ENCODE measurements at regions not wholly inside any gene's neighbourhood (a gene's known extent, or its start where the extent isn't known, plus 50 kb on each side); places are given as distances from the start of the nearest gene placed in this dataset.
"Not testable (repeated sequence)": the region's sequence is repeated elsewhere in the genome, so short reads cannot be mapped to it uniquely, and the experiment has no call there.

- no peak for TF ChIP-seq CTCF (IDR thresholded peaks at IDR 0.05; ENCODE audit: low read length, missing control alignments)
- no peak for DNase-seq (ENCODE audit: low read depth)
- no peak overlapping the region for H3K4me3 ChIP-seq (replicated peaks; ENCODE audit: low read depth, low read length)
These were observed 117.3 kb upstream of the LPCAT1 start for GRCh38 chr5:1641041-1641440.

- no peak for TF ChIP-seq CTCF (IDR thresholded peaks at IDR 0.05; ENCODE audit: low read length, missing control alignments)
- DNase-seq (ENCODE audit: low read depth): no peak
- H3K4me3 ChIP-seq (replicated peaks; ENCODE audit: low read depth, low read length): no peak overlapping the region
These were observed 116.7 kb upstream of the LPCAT1 start for GRCh38 chr5:1640421-1640881.

GRCh38 chr5:1639757-1640156, 116.0 kb upstream of the LPCAT1 start:
- no peak for TF ChIP-seq CTCF (IDR thresholded peaks at IDR 0.05; ENCODE audit: low read length, missing control alignments)
- H3K4me3 ChIP-seq (replicated peaks; ENCODE audit: low read depth, low read length): no peak overlapping the region
- no peak for DNase-seq (ENCODE audit: low read depth)

GRCh38 chr5:1638658-1639400, 115.1 kb upstream of the LPCAT1 start:
- no peak for DNase-seq (ENCODE audit: low read depth)
- no peak for TF ChIP-seq CTCF (IDR thresholded peaks at IDR 0.05; ENCODE audit: low read length, missing control alignments)
- H3K4me3 ChIP-seq (replicated peaks; ENCODE audit: low read depth, low read length): no peak overlapping the region

- H3K4me3 ChIP-seq (replicated peaks; ENCODE audit: low read depth, low read length): no peak overlapping the region
- DNase-seq (ENCODE audit: low read depth): no peak
- no peak for TF ChIP-seq CTCF (IDR thresholded peaks at IDR 0.05; ENCODE audit: low read length, missing control alignments)
These were observed 114.1 kb upstream of the LPCAT1 start for GRCh38 chr5:1637639-1638481.

GRCh38 chr5:1636981-1637638, 113.3 kb upstream of the LPCAT1 start:
- TF ChIP-seq CTCF (IDR thresholded peaks at IDR 0.05; ENCODE audit: low read length, missing control alignments): no peak
- no peak for DNase-seq (ENCODE audit: low read depth)
- no peak overlapping the region for H3K4me3 ChIP-seq (replicated peaks; ENCODE audit: low read depth, low read length)

- not testable (repeated sequence) for DNase-seq (ENCODE audit: low read depth); H3K4me3 ChIP-seq (replicated peaks; ENCODE audit: low read depth, low read length)
These were observed 112.5 kb upstream of the LPCAT1 start for GRCh38 chr5:1636208-1636770.

GRCh38 chr5:1635477-1635876, 111.7 kb upstream of the LPCAT1 start:
- DNase-seq (ENCODE audit: low read depth); H3K4me3 ChIP-seq (replicated peaks; ENCODE audit: low read depth, low read length): not testable (repeated sequence)

Measured in fibroblast of pulmonary artery (primary cell).